ENCODE measurements at regions not wholly inside any gene's neighbourhood (a gene's known extent, or its start where the extent isn't known, plus 50 kb on each side); places are given as distances from the start of the nearest gene placed in this dataset.
"Not testable (repeated sequence)": the region's sequence is repeated elsewhere in the genome, so short reads cannot be mapped to it uniquely, and the experiment has no call there.

- DNase-seq (ENCODE audit: low spot score) (no peak), FAIRE-seq (no peak)
These were observed 196.0 kb downstream of the BTBD3 start for GRCh38 chr20:12113468-12114371.

DNA sequence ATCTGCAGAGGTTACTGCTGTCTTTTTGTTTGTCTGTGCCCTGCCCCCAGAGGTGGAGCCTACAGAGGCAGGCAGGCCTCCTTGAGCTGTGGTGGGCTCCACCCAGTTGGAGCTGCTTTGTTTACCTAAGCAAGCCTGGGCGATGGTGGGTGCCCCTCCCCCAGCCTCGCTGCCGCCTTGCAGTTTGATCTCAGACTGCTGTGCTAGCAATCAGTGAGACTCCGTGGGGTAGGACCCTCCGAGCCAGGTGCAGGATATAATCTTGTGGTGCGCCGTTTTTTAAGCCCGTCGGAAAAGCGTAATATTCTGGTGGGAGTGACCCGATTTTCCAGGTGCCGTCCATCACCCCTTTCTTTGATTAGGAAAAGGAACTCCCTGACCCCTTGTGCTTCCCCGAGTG is 211.4 kb downstream of the BTBD3 start:
- DNase-seq (ENCODE audit: low spot score); FAIRE-seq: not testable (repeated sequence)

GRCh38 chr20:12129532-12129931 is 211.8 kb downstream of the BTBD3 start:
- not testable (repeated sequence) for FAIRE-seq; DNase-seq (ENCODE audit: low spot score)

GRCh38 chr20:12130781-12131180 is 213.1 kb downstream of the BTBD3 start:
- DNase-seq (ENCODE audit: low spot score), result no peak
- no peak for FAIRE-seq

DNA sequence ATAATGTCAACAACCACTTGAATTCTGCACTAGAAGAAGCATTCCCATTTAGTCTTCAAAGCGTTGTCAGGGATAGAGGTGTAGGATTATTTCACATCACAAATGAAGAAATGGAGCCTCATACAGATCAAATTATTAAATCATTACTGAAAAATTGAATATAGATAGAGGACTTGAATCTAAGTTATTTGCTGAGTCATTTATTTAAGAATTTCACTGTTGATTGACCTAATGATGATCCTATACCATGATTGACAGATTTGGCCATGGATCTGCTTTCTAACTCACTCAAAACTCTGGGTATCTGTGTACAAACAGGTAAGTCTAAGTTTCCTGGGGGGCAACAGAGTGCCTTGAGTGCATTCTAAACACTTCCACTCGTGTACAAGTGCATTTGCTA is 215.9 kb downstream of the BTBD3 start:
- no peak for DNase-seq (ENCODE audit: low spot score)

GRCh38 chr20:12145951-12146350 is 228.3 kb downstream of the BTBD3 start:
- FAIRE-seq; DNase-seq (ENCODE audit: low spot score): not testable (repeated sequence)

More for the DNA sequence above, 215.9 kb downstream of the BTBD3 start:
- no peak for FAIRE-seq

GRCh38 chr20:12152996-12153395 is 235.3 kb downstream of the BTBD3 start:
- no peak for DNase-seq (ENCODE audit: low spot score)
- FAIRE-seq, result no peak

- FAIRE-seq, result no peak
- DNase-seq (ENCODE audit: low spot score), result no peak
These were observed 235.9 kb downstream of the BTBD3 start for GRCh38 chr20:12153628-12154027.

DNA sequence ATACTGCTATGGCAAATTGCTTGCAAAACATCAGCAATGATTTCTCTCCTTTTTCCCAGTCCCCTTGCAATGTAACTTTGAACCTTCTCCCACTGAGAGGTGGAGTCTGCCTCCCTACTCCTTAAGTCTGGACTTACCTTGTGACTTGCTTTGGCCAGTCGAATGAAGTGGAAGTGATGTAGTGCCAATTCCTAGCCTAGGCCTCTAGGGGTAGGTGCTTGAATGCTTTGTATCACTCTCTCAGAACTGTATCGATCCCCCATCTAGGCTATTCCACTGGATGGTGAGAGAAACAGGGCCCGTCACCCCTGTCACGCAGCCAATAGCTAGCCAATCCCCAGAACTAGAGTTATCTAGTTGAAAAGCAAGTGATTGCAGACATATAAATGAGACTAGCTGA is 238.6 kb downstream of the BTBD3 start:
- no peak for DNase-seq (ENCODE audit: low spot score)
- FAIRE-seq, result no peak

GRCh38 chr20:12159261-12159660 is 241.6 kb downstream of the BTBD3 start:
- DNase-seq (ENCODE audit: low spot score) (no peak), FAIRE-seq (no peak)

- no peak for FAIRE-seq
- no peak for DNase-seq (ENCODE audit: low spot score)
These were observed 244.0 kb downstream of the BTBD3 start for GRCh38 chr20:12161734-12162133.

DNA sequence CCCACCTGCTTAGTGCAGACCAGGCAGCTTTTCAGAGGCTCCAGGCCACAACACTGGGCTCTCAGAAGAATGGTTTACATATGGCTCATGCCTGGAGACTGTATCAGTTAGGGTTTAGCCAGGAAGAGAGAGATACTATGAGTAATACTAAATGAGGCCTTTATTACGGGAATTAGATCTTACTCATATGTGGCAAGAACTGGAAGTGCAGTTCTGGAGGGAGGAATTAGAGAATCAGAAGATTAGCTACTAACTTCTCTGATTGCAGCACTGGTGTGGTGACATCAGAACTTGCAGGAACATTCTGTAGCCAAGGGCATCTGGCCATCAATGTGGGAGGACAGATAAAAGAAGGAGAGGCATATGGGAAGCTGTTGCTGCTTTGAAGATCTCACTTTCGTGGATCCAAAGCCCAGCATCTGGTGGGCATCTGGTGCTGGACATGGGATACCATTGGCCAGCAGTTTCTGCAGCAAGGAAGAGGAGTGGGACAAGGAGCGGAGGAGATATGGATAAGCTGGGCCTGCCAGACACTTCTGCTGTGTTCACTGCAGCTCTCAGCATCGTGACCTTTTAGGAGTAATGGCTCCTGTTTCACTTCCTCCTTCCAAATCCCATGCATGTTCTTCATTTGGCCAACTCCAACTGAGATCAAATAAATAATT is 248.5 kb downstream of the BTBD3 start:
- FAIRE-seq, result no peak
- peak; percentile 10 for DNase-seq (ENCODE audit: low spot score)

DNA sequence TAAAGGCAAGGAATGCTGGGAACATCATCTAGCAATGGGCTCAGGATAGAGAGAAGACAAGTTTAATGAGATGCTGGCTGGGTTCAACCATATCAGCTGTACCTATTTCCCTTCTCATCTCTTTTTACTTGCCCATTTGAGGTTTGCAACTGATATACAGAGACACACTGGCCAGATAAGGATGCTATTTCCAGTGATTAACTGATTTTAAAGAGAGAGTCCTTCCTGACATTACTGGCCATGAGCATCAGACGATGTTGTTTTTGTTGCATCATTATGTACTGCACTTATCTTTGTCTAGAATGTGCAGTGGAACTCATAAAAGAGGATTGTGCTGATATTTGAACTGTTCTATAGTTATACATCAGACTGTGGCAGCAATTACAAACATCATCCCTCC is 252.7 kb downstream of the BTBD3 start:
- FAIRE-seq (no peak), DNase-seq (ENCODE audit: low spot score) (no peak)

GRCh38 chr20:12171923-12172524 is 254.3 kb downstream of the BTBD3 start:
- no peak for FAIRE-seq
- DNase-seq (ENCODE audit: low spot score), result no peak

- DNase-seq (ENCODE audit: low spot score), result no peak
- no peak for FAIRE-seq
These were observed 255.8 kb downstream of the BTBD3 start for GRCh38 chr20:12173347-12174012.

GRCh38 chr20:12175538-12175937 is 257.8 kb downstream of the BTBD3 start:
- DNase-seq (ENCODE audit: low spot score) (no peak), FAIRE-seq (no peak)

- FAIRE-seq, result no peak
- DNase-seq (ENCODE audit: low spot score), result no peak
These were observed 260.1 kb downstream of the BTBD3 start for GRCh38 chr20:12177657-12178293.

GRCh38 chr20:12179692-12180091 is 262.0 kb downstream of the BTBD3 start:
- DNase-seq (ENCODE audit: low spot score) (no peak), FAIRE-seq (no peak)

GRCh38 chr20:12180107-12180661 is 262.5 kb downstream of the BTBD3 start:
- DNase-seq (ENCODE audit: low spot score), result no peak
- no peak for FAIRE-seq

GRCh38 chr20:12198281-12198680 is 280.6 kb downstream of the BTBD3 start:
- DNase-seq (ENCODE audit: low spot score), result no peak
- no peak for FAIRE-seq

GRCh38 chr20:12199703-12200102 is 282.0 kb downstream of the BTBD3 start:
- no peak for FAIRE-seq
- DNase-seq (ENCODE audit: low spot score), result no peak

All from RCC 7860 (cell line).